DMS153 treated with DMSO at 0.1 percent for 48 hours (cell line): ENCODE measurements at regions not wholly inside any gene's neighbourhood (a gene's known extent, or its start where the extent isn't known, plus 50 kb on each side); places are given as distances from the start of the nearest gene placed in this dataset.

Experiments used
- DNase-seq: peaks from one replicate; lab custom pipeline; 2025; ENCODE audit not compliant: unreplicated experiment; lab: John Stamatoyannopoulos, UW

DNA sequence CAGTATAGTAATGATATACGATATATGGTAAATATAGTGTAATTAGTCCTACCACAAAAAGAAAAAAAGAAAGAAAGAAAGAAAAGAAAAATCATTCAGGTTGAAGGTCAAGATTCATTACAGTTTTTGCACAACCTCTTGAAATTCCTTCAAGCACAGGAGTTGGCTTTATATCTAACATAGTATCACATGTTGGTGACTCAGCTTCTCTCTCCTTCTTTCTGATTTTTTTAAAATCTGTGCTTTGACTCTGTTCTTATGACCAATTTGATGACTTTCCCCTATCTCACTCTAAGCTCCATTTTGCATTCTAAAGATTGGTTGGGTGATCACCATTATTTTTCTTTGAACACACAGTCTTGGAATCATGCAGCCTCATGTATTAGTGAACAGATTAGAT, 148.2 kb upstream of the COL11A1 start:
- no peak for DNase-seq

GRCh38 chr1:103254691-103255090, 146.4 kb upstream of the COL11A1 start:
- DNase-seq, result no peak

DNA sequence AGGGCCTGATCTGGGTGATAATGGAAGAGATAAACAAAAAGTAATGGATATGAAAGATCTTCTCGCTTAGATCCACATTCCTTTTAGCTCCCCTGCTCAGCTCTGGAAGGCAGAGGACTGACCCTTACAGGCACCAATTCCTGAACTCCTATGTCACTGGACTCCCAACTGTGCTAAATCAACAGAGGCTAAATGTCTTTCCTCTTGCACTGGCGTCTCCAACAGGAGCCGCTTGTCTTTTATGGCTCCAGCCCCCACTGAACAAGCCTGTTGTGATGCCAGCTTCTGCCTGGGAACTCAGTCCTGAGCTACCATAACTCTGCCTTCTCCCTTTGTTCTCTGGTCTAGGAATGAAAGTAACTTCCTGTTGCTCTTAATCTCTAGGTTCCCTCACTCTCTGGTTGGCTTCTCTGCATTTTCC, 142.1 kb upstream of the COL11A1 start:
- DNase-seq, result no peak

DNA sequence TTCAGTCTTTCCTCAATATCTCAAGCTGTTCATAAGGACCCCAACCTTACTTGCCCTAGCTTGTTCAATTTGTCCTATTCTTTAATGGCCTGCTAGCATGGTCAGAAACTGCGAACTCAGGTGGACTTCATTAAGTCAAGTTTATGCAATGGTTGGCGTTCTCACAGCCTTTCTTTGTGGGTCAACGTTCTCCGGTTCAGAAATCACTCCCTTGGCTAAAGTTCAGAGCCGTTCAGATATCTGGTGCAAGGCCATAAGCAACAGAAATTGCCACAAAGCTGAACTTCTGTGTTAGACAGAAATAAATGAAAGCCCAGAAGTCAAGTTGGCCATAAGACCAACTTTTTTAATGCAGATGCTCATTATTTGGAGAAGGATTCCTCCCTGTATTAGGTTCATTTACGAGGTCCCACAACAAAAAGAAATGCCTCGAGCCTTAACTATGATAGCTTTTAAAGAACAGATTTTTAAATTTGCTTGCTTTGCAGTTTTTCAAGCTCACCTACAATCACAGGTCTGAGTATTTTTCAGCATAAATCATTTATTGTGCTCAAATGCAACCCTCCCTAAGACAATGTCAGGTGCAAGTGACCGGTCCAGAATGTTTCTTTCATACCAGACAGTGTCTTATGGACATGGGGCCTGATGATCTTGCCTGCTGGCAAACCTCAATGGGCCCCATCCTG, 140.2 kb upstream of the COL11A1 start:
- DNase-seq, result no peak

- DNase-seq, result no peak
Measured at GRCh38 chr1:103247517-103247916, 139.2 kb upstream of the COL11A1 start.

DNA sequence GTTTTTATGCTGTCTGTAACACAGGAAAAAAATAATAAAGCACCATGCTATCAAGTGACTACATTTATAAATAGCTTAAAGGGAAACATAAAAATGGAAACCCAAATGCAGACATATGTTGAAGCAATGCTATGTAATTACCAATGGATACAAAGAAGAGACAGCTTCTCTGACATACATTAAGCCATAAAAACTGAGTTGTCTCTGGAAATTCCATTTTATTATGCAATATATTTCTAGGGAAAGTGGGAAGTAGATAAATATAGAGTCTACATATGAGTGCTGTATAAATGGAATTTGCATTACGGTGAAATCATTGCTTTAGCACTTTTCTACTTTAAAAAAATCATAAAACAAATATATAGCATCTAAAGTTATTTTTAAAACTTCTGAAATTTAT, 135.2 kb upstream of the COL11A1 start:
- DNase-seq, result no peak

DNA sequence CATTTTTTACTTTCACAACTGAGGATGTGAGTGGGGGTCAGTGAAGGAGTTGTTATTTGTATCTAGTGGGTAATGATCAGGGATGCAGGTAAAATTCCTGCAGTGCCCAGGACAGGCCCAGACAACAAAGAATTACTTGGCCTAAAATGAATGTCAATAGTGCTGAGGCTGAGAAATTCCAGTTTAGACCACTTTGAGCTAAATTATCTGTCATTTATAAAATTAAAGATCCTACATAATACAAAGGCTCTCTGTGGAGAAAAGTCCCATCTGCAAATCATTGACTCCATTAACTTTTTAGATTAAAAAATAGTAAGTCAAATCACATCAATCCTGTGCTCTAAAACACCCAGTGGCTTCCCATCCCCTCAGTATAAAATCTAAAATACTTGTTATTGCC, 130.7 kb upstream of the COL11A1 start:
- DNase-seq, result no peak

- DNase-seq, result no peak
Measured at GRCh38 chr1:103230061-103230460, 121.7 kb upstream of the COL11A1 start.

- DNase-seq, result no peak
Measured at GRCh38 chr1:103220631-103221041, 112.3 kb upstream of the COL11A1 start.

DNA sequence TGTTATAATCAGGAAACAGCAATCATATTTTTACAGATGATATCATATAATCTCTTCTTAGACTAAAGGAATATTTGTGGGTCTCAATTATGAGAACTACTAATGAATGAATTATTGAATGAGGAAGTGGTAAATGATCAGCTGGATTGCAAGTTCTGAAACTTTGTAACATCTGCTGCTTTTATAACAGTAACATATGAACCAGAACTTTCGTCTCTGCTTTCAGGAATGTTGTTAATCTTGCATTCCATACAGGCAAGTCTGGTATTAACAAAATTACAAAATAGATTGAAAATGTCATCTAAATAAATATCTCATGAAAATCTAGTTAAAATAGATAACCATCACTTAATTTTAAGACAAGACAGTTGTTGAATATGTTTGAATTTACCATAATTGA, 110.5 kb upstream of the COL11A1 start:
- DNase-seq, result no peak

- DNase-seq, result no peak
Measured at GRCh38 chr1:103218369-103218768, 110.0 kb upstream of the COL11A1 start.

GRCh38 chr1:103211073-103211472, 102.8 kb upstream of the COL11A1 start:
- DNase-seq, result no peak

DNA sequence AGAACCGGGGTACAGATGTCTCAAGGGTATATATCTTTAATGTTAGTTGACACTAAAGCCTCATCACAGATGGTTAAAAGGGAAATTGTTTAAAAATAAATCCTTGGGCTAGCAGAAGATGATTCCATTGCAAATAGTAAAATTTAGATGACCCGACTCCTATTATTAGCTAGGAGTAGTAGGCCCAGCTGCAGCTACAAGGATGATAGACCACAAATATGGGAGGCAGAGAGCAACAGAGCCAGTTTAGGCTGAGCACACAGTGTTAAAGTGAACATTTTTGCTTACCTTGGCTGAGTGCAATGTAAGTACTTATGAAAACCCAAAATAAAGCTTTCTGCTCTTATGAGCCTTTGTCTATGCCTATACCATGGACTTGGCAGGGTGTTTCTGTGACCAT, 100.5 kb upstream of the COL11A1 start:
- no peak for DNase-seq

DNA sequence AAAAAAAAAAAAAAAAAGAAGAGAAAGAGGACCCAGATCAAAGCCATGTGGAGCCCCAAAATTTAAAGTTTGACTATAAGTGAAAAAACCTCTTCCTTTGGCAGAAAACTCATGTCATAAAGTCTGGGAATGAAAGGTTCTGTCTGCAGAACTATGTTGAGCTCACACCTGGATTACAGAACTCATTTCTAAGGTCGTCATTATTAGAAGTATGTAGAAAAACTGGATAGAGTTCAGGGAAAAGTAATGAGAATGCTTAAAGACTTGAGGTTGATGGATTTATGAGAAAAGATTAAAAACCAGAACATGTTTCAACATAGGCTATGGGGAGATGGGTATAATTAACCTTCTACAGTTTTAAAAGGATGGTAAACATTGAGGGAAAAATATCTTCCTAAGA, 90.7 kb upstream of the COL11A1 start:
- DNase-seq, result no peak

DNA sequence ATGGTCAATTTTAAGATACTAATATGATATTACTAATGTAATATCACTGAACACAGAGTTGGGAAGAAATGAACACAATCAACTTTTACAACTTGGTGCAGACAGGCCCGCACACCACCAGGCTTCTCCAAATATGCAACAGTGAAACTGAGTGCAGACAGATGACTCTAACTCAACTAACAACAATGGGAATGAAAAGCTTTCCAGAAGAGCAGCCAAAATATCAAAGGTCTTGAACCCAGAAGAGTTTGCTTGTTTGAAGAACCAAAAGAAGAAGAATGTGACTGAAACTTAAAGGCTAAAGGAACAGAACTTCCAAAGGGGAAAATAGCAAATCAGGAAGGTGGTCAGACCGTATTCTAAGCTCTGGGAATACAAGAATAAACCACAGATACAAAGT, 89.8 kb upstream of the COL11A1 start:
- no peak for DNase-seq

DNA sequence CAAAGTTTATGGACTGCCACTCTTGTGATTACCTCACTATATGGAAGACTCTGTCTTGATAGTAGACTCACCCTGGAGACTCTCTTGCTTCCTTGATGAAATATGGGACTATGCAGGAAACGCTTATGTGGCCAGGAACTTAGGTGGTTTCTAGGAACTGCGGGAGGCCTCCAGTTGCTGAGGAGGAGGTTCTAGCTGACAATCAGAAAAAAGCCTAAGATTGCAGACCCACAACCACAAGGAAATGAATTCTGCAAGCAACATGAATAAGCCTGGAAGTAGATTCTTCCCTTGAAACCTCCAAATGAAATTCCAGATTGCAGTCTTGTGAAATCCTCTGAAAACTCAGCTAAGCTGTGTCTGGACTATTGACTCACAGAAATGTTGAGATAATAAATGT, 88.9 kb upstream of the COL11A1 start:
- no peak for DNase-seq

DNA sequence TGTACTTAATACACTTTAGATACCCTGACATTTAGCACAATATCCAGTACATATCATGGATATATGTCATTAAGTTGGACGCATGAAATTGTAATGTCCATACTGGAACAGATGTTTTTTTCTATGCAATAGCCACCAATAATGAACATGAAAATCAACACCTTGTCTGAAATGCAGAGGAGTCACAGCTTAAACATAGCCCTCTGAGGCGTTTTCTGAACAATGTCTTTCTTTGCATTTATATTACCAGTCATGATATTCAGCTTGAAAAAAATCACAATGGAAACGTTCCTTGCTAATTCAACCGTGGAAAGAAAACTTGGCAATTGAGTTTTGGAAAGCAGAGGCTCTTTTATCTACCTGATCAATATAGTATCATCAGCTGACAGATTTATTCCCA, 86.7 kb upstream of the COL11A1 start:
- no peak for DNase-seq

GRCh38 chr1:103194060-103194459, 85.7 kb upstream of the COL11A1 start:
- DNase-seq, result no peak

GRCh38 chr1:103191327-103191726, 83.0 kb upstream of the COL11A1 start:
- no peak for DNase-seq

GRCh38 chr1:103190766-103191165, 82.4 kb upstream of the COL11A1 start:
- DNase-seq, result no peak

GRCh38 chr1:103187673-103188072, 79.4 kb upstream of the COL11A1 start:
- DNase-seq, result no peak

DNA sequence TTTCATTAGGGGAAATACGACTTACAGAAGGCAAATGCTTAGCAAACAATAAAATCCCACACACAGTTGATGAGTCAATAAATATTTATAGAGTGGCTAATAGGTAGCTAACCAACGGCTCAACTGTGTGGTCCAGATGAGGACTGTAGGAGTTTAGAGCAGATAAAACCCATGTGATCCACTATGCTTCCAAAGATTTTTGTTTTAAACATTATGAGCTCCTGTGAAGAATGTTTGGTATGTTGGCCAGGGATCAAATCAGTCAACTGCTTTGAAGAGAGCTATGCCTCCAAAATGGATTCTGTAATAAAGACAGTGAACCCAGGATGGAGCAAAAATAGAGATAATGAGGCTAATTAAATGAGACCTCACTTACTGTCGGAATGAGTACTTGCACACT, 72.3 kb upstream of the COL11A1 start:
- no peak for DNase-seq

- DNase-seq, result no peak
Measured at GRCh38 chr1:103177108-103177775, 68.9 kb upstream of the COL11A1 start.
